ENCODE measurements at regions not wholly inside any gene's neighbourhood (a gene's known extent, or its start where the extent isn't known, plus 50 kb on each side); places are given as distances from the start of the nearest gene placed in this dataset.

GRCh38 chr6:63121166-63121565 is 90.1 kb upstream of the FKBP1C start:
- no peak overlapping the region for H3K4me3 ChIP-seq (ENCODE audit: low read depth, low read length)
- TF ChIP-seq CTCF (IDR thresholded peaks at IDR 0.05; ENCODE audit: low read depth, low read length, missing control alignments), result no peak
- DNase-seq (ENCODE audit: low read depth), result no peak

GRCh38 chr6:63140114-63140513 is 71.2 kb upstream of the FKBP1C start:
- no peak overlapping the region for H3K4me3 ChIP-seq (ENCODE audit: low read depth, low read length)
- no peak for TF ChIP-seq CTCF (IDR thresholded peaks at IDR 0.05; ENCODE audit: low read depth, low read length, missing control alignments)
- DNase-seq (ENCODE audit: low read depth), result no peak

- H3K4me3 ChIP-seq (ENCODE audit: low read depth, low read length), result no peak overlapping the region
- TF ChIP-seq CTCF (IDR thresholded peaks at IDR 0.05; ENCODE audit: low read depth, low read length, missing control alignments), result no peak
- no peak for DNase-seq (ENCODE audit: low read depth)
Observed at GRCh38 chr6:63140692-63141318, 70.5 kb upstream of the FKBP1C start.

GRCh38 chr6:63149730-63150129 is 61.5 kb upstream of the FKBP1C start:
- TF ChIP-seq CTCF (IDR thresholded peaks at IDR 0.05; ENCODE audit: low read depth, low read length, missing control alignments), result no peak
- no peak for DNase-seq (ENCODE audit: low read depth)
- no peak overlapping the region for H3K4me3 ChIP-seq (ENCODE audit: low read depth, low read length)

- no peak for DNase-seq (ENCODE audit: low read depth)
- no peak overlapping the region for H3K4me3 ChIP-seq (ENCODE audit: low read depth, low read length)
- TF ChIP-seq CTCF (IDR thresholded peaks at IDR 0.05; ENCODE audit: low read depth, low read length, missing control alignments), result no peak
Observed at GRCh38 chr6:63154535-63154934, 56.7 kb upstream of the FKBP1C start.

Data from GM12864 (cell line).